MG63 (cell line): ENCODE measurements at regions not wholly inside any gene's neighbourhood (a gene's known extent, or its start where the extent isn't known, plus 50 kb on each side); places are given as distances from the start of the nearest gene placed in this dataset.

Experiments
- DNase-seq: peaks from one replicate; pipeline ENCODE4 v3.0.0-alpha.2; 2020
- H3K27me3 ChIP-seq: fragments of 250-450 bp; sonication (Bioruptor Pico); 2 replicates; pipeline ENCODE4 v1.5.1; 2020; ENCODE audit warnings: mild to moderate bottlenecking, moderate library complexity
- H3K36me3 ChIP-seq: fragments of 250-450 bp; sonication (Bioruptor Pico); 2 replicates; pipeline ENCODE4 v1.5.1; 2020; ENCODE audit warnings: mild to moderate bottlenecking, moderate library complexity
- H3K4me3 ChIP-seq: fragments of 250-450 bp; sonication (Bioruptor Pico); 2 replicates; pipeline ENCODE4 v1.5.1; 2020; ENCODE audit warnings: mild to moderate bottlenecking, moderate library complexity
- H3K9me3 ChIP-seq: fragments of 250-450 bp; sonication (Bioruptor Pico); 2 replicates; pipeline ENCODE4 v1.5.1; 2020; ENCODE audit warnings: mild to moderate bottlenecking, moderate library complexity

GRCh38 chr13:57063007-57063406 is 77.7 kb upstream of the PRR20A start:
- H3K27me3 ChIP-seq = no peaks in the 10 kb centered on the region
- DNase-seq = no peak
- H3K9me3 ChIP-seq = no peaks in the 10 kb centered on the region
- no peaks in the 10 kb centered on the region for H3K36me3 ChIP-seq
- H3K4me3 ChIP-seq = no peak overlapping the region

- no peak for DNase-seq
- Histone ChIP-seq H3K9me3 (no peaks in the 10 kb centered on the region), H3K4me3 (no peak overlapping the region), H3K27me3 (no peaks in the 10 kb centered on the region), H3K36me3 (no peaks in the 10 kb centered on the region)
Observed at GRCh38 chr13:57073983-57074382, 66.7 kb upstream of the PRR20A start.

- no peaks in the 10 kb centered on the region for H3K27me3 ChIP-seq
- H3K36me3 ChIP-seq = no peaks in the 10 kb centered on the region
- H3K4me3 ChIP-seq = no peak overlapping the region
- no peak for DNase-seq
- no peaks in the 10 kb centered on the region for H3K9me3 ChIP-seq
Observed at GRCh38 chr13:57075588-57075987, 65.1 kb upstream of the PRR20A start.

- Histone ChIP-seq H3K36me3 (no peaks in the 10 kb centered on the region), H3K4me3 (no peak overlapping the region), H3K9me3 (no peaks in the 10 kb centered on the region), H3K27me3 (no peaks in the 10 kb centered on the region)
- no peak for DNase-seq
Observed at GRCh38 chr13:57087006-57087405, 53.7 kb upstream of the PRR20A start.
